ENCODE measurements at regions not wholly inside any gene's neighbourhood (a gene's known extent, or its start where the extent isn't known, plus 50 kb on each side); places are given as distances from the start of the nearest gene placed in this dataset.

DNA sequence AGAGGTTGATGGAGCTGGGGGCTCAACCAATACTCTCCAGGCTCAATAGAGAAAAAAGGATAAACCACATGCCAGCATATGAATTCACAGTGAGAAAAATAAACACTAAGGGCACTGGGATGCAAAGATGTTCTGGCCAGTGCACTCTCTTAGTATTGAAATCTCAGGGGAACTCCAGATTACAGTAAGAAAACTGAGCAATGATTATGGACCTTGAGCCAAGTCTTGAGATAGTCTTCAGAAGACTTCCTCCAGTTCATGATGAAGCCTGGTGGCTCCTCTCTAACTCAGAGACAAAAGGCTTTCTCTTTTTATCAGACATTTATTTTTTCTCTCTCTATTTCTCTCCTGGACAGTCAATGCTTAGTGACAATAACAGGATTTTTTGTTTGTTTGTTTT lies 139.8 kb upstream of the SPEF2 start:
- no peak for DNase-seq

DNA sequence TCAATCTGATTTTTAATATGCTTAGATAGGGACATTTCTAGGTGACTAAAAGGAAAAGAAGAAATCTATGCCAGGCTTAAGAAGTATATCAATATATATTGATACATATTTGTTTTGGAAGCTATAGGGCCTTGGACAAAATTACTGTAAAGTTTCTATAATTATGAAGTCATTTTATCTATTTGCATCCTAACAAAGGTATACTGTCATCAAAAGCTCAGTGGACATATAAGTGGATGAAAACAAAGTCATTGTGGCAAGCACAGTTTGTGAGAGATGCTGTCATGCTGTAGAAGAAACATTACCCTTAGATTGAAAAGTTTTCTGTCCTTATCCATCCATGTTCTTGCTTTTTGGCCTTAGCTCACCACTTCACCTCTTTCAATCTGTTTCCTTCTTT lies 140.3 kb upstream of the SPEF2 start:
- no peak for DNase-seq

DNA sequence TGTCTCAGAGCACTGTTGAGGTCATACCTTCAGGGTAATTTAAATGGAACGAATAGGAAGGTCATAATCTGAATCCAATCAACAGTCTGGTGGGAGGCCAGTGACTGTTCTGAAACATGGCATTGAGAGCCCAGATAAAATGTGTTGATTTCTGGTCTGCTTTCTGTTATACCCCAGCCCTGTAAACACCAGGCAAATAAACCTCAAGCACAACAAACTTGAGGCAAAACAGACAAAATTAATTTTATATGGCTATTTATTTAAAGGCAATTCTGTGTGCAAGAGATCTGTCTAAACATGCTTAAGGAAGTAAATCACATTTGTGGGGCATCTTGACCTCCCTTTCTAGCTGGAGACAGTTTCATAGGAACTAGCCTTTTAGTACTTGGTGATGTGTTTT lies 140.9 kb upstream of the SPEF2 start:
- DNase-seq = no peak

DNA sequence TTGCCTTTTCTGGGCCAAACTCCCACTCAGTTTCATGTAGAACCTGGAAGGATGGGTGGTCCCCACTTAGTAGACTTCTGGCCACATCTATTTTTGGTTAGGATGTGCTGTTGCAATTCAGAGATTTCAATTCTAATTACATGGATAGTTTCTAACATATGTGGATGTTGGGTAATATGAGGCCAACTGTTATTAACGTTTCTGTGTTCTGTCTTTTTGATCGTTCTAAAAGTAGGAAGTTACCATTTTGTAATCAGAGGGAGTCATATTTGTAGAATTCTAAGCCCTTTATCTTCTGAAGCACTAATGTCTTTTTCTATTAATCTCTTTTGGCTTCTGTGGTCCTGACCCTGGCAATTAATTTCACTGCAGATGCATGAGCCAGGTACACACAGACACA lies 141.6 kb upstream of the SPEF2 start:
- DNase-seq = no peak

DNA sequence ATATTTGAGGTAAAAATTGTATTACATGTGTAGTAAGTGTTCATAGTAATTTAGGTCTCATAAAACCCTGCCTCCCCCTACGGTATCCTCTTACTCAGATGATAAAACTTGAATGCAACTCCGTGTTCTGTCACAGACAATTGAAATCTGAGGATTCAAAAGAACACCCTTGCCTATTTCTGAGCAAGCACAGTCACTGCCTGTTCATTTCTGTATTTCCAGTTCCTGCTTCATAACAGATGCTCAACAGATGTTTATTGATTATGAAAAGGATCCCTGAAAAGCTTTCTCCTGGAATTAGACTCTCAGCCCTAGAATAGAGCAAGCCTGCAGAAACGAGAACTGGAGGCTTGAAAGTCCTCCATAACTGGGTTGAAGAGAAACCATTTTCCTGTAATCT lies 144.1 kb upstream of the SPEF2 start:
- peak; percentile 21 for DNase-seq

DNA sequence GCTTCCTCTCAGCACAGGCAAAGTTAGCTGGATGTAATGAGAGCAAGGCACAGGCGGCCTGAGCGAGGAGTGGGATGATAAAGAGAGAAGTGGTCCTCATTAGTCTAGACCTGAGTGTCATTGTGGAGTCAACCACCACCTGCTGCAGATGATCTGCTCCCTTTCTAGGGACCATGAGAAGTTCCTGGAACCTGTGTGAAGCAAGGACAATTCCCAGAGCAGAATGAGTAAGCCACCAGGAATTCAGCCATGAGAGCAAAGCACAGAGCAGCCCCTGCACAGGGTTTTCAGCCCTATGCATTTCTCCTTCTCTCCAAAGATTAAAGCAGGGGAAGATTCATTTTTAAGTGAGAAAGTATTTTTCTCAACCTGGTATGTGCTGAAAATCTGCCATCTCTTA lies 146.8 kb upstream of the SPEF2 start:
- DNase-seq = no peak

DNA sequence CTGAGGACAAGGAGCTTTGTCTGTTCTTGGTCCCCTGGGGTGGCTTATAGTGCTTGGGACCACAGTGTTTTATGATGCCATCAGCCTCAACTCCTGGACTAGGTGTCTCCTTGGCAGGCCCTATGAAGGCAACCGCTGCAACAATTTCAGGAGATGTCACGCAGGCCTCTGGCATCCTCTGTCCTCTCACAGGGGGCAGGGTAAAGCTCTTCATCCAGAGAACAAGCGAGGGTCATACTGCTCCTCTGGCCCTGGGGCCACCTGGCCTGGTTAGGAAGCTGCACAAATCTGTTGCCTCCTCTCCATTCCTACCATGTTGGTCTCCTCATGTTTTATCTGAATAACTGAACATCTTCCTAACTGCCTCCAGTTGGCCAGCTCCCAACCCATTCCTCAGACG lies 148.9 kb upstream of the SPEF2 start:
- no peak for DNase-seq

DNA sequence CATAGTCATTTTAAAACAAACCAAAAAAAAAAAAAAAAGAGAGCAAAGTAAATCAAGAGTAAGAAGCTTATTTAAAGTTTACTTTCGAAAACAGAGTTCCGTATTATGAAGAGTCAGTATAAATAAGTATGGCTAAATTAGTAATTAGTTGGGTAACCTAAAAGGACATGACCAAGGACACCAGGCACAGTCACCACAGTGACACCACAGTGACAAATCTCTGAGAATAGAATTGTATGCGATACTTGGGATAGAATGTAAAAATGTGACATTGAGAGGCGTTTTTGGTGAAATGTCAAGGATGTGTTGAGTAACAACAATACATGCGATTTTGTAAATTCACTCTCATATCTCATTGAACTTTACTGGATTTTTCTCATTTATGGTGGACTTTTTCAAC lies 150.9 kb upstream of the SPEF2 start:
- DNase-seq = no peak

DNA sequence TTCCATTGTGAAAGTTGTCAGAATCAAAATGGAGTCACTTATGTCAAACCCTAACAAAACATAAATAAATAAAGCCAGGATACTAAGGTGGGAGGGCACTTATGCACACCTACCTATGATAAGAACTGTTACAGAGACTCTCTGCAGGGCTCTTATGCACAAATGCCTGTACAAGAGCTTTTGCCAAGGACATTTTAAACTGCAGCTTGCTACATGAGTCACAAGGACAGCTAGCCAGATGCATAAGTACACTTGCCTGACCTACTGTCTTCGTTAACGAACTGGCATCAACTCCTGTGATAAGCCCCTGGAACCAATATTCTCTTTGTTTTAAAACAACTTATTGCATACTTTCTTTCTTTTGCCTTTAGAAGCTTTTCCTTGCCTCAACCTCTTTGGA lies 152.9 kb upstream of the SPEF2 start:
- no peak for DNase-seq

DNA sequence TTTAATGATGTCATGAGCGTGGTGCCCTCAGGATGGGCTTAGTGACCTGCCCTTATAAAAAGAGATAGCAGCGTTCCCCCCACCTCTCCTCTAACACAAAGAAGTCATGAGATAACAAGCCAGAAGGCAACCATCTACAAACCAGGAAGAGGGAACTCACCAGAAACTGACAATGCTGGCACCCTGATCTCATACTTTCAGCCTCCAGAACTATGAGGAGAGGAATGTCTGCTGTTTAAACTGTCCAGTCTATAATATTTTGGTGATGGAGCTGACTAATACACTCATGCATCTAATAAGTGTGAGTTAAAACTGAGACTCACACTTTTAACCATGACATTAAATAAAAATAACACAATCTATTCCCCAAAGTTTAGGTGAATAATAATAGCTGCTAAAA lies 156.1 kb upstream of the SPEF2 start:
- no peak for DNase-seq

DNA sequence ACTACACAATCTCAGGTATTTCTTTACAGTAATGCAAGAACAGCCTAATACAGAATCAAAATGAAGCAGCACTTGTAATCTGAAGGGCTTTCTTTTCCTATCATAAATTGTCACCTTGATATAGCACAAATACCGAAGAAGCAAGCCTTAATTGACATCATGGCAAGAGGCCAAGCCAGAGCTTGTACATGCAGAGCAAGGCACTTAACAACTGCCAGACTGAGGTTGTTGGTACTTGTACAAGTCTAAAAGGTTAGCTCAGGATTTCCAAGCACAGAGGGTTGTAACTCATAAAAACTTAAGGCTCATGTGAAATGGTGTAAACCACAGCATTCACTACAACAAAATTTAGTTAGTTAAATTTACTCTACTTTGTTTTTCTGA lies 158.8 kb upstream of the SPEF2 start:
- peak; percentile 82 for DNase-seq

DNA sequence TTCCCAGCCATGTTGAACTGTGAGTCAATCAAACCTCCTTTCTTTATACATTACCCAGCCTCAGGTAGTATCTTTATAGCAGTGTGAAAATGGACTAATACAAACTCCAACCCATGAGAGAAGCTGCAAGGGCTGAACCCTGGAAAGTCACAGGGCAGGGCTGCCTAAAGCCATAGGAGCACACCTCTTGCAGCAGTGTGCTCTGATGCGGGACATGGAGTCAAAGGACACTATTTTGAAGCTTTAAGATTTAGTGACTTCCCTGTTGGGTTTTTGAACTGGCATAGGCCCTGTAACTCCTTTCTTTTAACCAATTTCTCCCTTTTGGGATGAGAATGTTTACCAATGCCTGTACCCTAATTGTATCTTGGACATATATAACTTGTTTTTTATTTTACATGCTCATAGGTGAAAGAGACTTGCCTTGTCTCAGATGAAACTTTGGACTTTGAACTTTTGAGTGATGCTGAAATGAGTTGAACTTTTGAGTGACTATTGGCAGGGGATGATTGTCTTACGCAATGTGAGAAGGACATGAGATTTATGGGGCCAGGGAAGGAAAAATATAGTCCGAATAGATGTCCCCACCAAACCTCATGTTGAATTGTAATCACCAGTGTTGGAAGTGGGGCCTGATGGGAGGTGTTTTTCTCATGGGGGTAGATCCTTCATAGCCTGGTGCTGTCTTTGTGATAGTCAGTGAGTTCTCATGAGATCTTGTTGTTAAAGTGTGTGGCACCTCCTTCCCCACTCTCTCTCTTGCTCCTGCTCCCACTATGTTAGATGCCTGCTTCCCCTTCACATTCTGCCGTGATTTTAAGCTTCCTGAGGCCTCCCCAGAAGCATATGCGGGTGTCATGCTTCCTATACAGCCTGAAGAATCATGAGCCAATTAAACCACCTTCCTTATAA lies 159.5 kb upstream of the SPEF2 start:
- no peak for DNase-seq

DNA sequence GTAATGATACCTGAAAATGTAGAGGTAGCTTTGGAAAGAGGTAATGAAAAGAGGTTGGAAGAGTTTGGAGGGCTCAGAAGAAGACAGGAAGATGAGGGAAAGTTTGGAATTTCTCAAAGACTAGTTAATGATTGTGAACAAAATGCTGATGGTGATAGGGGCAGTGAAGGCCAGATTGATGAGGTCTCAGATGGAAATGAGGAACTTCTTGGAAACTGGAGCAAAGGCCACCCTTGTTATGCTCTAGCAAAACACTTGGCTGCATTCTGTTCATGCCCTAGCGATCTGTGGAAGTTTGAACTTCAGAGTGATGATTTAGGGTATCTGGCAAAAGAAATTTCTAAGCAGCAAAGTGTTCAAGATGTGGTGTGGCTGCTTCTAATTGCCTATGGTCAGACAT lies 161.2 kb upstream of the SPEF2 start:
- DNase-seq = no peak

DNA sequence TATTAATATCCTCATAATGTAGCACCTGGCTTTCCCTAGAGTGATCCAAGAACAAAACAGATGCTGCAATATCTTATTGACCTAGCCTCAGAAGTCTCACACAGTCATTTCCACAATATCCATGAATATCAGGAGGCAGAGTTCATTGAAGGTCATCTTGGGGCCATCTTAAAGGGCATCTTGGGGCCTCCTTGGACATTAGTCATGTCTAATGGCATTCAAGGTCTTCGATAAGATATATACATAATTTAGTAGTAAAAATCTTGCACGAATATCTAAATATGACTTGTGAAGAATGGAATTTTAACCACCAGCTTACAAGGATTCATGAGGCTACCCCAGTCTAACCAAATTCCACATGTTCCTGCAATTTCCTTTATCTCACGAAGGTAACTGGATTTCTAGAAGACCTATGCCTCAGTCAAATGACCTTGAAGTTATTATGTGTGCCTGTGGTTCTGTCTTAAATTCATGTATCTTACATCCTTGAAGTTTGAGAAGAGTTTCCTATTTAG lies 163.6 kb upstream of the SPEF2 start:
- no peak for DNase-seq

DNA sequence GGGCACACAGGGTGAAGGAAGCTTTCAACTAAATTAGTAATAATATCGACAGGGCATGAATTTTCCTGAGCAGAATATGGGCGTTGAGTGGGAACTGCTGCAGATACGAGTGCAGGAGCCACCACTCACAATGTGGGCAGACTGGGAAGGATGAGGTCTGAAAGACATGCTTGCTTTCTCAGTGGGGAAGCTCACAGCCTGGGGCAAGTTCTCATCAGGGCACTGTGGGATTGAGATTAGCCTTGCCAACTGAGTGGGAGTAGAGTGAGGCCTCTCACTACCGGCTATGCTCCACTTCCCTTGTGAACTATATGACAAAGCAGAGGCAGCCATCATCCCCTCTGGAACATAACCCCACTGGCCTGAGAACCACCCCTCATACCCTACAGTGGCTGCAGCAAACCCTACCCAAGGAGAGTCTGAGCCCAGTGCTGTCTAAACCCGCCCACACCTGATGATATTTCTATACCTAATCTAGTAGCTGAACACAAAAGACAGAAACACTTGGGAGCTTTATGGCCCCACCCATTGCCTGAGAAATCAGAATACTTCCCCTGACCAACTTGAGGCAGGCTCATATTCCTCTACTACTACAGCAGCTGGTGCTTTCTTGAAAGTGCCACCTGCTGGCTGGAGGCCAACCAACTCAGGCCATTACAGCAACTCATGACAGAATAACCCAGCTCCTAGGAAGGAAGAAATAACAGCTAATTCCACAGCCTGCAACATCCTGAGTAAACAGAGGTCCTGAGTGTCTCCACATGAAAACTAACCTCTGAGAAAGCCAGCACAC lies 173.7 kb upstream of the SPEF2 start:
- peak; percentile 30 for DNase-seq

DNA sequence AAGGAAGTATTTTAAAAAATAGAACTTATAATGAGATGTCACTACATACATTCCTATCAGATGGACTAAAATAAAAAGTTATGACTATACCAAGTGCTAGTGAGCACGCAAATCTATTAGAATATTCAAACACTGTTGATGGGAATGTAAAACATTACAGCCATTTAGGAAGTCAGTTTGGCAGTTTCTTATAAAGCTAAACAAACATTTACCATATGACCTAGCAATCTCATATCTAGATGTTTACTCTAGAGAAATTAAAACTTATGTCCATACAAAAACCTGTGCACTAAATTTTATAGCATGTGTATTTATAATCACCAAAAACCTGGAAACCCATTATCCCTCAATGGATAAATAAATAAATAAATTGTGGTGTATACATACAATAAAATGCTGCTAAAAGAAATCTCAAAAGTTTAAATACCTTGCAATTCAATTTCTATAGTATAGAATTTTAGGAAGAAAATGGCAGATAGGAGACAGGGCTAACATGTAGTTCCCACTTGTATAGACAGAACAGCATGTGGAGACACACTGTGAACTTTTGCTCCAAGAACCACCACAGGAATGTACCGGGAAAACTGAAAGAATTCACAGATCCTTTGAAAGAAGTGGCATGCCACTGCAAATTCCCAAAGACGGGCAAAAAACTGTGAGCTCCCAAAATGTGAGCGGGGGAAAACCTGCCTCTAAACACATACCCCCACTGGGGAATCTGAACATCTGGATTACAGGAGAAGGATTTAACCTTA lies 174.6 kb upstream of the SPEF2 start:
- no peak for DNase-seq

DNA sequence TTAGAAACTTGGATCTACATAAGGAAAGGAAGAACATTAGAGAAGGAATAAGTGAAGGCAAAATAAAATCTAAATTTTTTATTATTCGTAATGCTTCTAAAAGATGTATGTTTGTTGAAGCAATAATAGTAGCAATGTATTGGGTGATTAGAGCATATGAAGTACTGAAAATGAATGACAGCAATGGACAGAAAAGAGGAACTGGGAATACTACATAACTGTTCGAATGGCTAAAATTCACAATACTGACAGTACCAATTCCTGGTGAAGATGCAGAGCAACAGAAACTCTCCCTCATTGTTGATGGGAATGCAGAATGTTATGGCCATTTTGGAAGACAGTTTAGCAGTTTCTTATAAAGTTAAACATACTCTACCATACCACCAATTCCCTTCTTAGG lies 177.3 kb upstream of the SPEF2 start:
- DNase-seq = no peak

DNA sequence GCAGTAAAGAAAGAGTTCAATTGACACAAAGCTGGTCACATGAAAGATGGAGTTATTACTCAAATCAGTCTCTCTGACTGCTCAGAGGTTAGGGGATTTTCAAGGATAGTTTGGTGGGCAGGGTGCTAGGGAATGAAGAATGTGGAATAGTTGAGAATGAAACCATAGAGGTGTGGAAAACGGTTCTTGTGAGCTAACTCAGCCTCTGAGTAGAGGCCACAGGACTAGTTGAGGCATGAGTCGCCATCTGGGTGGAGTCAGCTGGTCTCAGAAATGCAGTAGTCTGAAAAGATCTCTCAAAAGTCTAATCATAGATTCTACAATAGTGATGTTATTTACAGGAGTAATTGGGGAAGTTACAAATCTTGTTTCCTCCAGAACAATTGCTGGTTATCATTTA lies 178.9 kb upstream of the SPEF2 start:
- no peak for DNase-seq

DNA sequence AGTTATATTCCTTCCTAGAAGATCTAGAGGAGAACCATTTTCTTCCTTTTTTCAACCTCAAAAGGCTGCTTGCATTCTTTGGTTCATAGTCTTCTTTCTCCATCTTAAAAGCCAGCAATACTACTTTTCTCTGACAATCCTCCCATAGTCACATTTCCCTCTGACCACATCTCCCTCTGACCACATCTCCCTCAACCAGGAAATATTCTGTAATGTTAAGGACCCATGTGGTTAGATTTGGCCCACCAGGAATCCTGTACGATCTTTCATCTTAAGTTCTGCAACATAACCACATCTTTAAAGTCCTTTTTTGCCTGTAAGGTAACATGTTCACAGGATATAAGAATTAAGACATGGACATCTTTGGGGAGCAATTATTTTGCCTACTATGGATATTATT lies 179.4 kb upstream of the SPEF2 start:
- DNase-seq = no peak

DNA sequence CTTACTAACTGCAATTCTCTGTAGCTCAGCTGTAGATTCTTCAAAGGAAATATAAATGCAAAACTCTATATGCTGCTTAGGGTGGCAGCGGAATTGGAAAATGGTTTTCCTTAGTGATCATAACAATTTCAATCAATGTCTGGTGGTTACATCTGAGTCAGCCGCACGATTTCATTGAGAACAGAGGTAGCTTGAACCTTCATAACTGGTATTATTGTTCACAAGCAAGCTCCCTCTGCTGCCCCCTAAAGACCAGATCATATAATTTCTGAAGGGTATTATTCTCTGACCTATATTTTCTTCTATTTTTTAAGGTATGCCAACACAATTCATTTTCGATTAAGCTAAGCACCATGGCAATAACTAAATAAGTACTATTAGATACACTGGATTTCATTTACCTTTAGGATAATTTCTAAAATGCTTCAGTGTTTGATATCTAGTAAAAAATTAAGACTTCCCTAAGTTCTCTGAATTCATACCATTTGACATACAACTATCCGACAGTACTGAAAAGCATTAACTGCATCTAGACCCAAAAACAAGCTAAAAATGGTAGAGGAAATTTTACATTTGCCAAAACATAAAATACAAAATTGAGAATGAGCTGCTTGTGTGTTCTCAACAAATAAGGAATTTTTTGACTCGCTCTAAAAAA lies 181.1 kb upstream of the SPEF2 start:
- DNase-seq = peak; percentile 27

DNA sequence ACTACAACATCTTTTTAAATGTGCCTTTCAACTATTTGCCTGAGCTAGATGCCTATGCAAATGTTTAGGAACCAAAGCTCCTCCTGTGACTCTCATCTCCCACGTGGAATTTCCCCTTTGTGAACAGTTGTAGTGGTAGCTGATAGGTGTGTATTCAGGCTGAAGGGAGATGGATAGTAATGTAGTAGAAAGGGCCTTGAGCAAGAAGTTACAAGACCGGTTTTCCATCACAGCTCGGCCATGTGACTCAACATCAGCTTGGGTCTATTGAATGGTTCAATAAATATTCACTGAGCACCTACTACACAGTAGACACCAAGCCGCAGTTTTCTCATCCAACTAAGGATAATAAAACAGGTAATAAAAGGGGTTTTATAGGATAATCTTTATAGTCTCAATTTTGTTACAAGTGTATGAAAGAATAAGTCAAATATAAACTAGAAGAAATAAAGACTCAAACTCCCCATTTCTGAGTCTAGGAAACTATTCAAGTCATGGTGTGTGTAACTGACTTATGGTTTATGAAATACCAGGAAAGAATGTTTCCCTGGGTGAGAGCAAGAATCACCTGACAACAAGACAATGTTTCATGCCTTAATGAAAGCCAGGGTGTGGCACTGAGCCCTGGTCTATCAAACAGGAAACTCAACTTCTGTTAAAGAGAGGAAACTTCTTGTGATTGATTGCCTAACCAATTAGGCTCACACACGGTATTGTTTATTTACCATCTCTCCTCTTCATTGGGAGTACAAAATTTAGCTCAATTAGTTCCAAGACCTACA lies 187.1 kb upstream of the SPEF2 start:
- DNase-seq = no peak

DNA sequence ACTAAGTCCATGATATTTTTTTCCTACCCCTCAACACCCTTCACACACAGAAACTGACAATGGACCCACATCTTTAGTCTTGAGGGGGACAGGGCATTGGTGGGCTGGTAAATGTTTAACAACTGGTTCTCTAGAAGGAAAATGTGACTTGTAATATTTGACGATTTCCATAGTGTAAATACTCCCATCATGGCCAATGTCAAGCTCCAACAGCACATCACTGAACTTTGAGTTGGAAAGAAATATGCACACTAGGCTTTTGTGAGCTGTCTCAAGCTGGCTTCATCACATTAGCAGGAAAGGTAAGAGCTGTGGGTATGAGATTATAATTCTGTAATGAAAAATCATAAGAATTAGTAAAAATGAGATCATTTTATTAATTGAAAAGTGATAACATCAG lies 189.9 kb upstream of the PRLR start:
- no peak for DNase-seq
